ENCODE measurements at regions not wholly inside any gene's neighbourhood (a gene's known extent, or its start where the extent isn't known, plus 50 kb on each side); places are given as distances from the start of the nearest gene placed in this dataset.

- TF ChIP-seq, protein P1, sequence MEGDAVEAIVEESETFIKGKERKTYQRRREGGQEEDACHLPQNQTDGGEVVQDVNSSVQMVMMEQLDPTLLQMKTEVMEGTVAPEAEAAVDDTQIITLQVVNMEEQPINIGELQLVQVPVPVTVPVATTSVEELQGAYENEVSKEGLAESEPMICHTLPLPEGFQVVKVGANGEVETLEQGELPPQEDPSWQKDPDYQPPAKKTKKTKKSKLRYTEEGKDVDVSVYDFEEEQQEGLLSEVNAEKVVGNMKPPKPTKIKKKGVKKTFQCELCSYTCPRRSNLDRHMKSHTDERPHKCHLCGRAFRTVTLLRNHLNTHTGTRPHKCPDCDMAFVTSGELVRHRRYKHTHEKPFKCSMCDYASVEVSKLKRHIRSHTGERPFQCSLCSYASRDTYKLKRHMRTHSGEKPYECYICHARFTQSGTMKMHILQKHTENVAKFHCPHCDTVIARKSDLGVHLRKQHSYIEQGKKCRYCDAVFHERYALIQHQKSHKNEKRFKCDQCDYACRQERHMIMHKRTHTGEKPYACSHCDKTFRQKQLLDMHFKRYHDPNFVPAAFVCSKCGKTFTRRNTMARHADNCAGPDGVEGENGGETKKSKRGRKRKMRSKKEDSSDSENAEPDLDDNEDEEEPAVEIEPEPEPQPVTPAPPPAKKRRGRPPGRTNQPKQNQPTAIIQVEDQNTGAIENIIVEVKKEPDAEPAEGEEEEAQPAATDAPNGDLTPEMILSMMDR (IDR thresholded peaks at IDR 0.05), result no peak
- TF ChIP-seq EZH2 (IDR thresholded peaks at IDR 0.05) (no peak), EZH2phosphoT487 (IDR thresholded peaks at IDR 0.05) (no peak)
These were observed 63.8 kb downstream of the SIPA1L2 start for GRCh38 chr1:232566093-232566492.
